ENCODE measurements at regions not wholly inside any gene's neighbourhood (a gene's known extent, or its start where the extent isn't known, plus 50 kb on each side); places are given as distances from the start of the nearest gene placed in this dataset.

DNA sequence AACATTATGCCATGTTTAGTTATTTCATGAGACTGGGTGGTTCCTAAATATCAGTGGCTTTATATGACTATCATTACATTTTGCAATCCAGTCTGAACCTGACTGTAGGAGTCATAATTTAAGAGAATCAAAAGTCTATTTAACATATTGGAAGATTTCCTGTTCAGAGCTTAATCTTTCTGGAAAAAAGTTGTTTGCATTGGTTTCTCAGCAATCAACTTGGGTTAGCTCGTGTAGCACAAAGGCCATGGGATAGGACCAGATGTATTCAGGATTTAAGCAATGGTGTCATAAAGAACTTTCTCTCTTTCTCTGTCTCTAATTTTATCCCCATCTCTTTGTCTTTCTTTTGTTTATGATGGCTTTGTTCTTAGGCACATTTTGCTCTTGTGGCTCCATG, 296.0 kb upstream of the KCNN2 start:
- TF ChIP-seq POLR2AphosphoS5 (IDR thresholded peaks at IDR 0.05; ENCODE audit: low read depth, low read length) (no peak), POLR2A (IDR thresholded peaks at IDR 0.05; ENCODE audit: low read depth, low read length) (no peak)

Measured in GM12892 (cell line).